HG03354 (cell line): ENCODE measurements at regions not wholly inside any gene's neighbourhood (a gene's known extent, or its start where the extent isn't known, plus 50 kb on each side); places are given as distances from the start of the nearest gene placed in this dataset.

Experiments
- ATAC-seq: cut with Tn5 transposase; IDR thresholded peaks from one replicate; pipeline ENCODE4 v1.9.1; 2021; ENCODE audit warnings: mild to moderate bottlenecking; ENCODE audit not compliant: unreplicated experiment, poor library complexity, severe bottlenecking

DNA sequence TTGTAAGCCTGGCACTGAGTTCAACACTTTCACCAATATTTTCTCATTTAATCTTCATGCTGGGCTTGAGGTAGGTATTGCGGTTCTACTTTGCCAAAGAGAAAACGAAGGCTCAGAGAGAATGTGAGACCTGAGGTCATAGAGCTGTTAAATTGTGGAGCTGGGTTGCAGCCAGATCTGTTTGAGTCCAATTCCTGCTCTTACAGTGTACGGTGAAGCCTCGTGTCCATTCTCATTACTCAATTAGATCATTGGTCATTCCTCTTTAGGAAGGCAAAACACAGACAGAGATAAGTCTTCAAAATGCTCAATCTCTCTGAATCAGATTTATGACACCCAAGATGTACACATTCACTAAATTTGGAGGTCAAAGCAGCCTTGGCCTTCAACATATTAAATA lies 559.0 kb upstream of the DAB1 start:
- ATAC-seq = no peak

DNA sequence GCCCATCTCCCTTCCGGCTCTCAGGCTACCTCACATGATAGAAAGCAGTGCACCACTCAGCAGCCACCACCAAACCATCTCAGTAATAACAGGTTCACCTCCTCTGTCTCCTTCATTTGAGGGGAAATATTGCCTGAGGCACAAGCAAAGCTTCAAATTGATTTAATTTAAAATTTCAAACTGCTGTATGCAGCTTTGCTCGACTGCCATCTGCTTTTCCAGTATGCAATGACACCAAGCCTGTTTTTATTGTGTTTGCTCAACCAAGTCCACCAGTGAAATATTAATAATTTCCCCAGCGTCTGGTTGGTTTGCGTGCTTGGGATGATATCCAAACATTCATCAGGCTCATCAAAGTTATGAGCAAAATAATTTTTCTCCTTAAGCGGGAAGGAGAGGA lies 552.4 kb upstream of the DAB1 start:
- ATAC-seq = no peak

DNA sequence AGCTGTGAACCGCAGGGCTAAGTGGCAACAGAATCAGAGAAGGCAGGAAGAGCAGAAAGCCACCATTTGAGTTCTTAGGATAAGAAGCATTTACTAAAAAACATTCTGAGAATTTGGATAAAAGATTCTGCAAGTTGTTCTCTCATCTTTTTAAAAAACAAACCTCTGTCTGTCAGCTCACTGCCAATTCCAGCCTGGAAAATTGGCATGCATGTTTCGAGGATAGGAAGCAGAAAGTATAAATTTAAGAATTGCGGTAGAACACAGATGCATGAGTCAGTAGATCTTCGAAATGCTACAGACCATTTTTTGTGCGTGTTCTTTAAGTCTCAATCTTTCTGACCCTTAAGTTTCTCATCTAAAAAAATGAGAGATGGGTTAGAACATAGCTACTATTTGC lies 544.5 kb upstream of the DAB1 start:
- no peak for ATAC-seq

DNA sequence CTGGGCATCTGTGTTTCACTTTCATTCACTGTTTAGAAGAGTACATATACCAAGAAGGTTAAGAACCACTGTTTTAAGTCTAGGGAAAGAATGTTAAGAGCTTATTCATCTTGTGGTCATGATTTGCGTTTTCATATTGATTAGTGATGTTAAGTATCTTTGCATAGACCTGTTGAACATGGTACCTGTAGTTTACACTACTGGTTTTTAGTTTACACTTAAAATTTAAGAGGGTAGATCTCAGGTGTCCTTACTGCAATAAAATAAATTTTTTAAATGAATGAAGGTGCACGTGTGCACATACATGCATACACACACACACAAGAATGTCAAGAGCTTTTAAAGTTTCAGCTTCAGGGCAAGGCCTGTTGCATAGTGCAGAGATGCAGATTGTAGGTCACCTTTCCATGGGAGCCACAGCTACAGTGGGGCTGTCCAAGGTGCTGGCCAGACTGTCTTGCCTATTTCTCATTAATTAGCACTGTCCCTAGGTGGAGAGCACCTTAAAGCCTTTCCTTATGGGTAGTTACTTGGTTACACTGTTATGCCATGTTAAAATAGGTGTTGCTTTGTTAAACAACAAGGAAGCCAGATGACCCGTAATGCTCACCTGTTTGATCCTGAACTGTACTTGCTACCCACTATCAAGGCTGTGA lies 543.0 kb upstream of the DAB1 start:
- ATAC-seq = no peak

DNA sequence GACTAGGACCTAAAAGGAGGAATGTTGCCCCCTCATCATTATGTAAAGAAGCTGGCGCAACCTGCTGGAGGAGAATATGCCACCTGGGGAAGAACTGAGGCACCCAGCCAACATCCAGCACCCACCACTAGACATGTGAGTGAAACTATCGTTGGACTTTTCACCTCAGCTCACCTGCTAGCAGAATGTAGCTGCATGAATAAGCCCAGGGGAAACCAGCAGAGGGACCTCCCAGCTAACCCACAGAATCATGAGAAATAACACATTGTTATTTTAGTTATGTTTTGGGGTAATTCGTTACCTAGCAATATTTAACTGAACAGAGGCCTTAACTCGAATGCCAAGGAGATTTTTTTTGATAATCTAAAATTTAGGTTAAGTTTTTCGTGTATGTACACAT lies 542.5 kb upstream of the DAB1 start:
- no peak for ATAC-seq

DNA sequence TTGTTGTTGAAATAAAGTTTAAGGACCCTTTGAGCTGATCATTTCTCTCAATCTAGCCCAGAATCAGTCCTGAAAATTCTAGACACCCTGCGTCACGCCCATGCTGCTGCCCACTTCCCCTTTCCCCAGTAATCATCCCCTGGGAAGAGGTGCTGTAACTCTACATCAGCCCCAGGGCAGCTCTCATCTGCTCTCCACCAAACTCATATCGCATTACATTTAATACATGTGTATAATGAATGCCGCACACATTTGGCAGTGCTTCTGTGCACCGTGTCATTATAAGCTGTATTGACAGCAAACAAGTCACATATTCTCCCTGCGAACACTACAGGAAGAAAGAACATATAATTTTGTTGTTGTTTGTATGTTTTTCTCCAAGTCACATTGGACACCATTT lies 539.7 kb upstream of the DAB1 start:
- no peak for ATAC-seq

DNA sequence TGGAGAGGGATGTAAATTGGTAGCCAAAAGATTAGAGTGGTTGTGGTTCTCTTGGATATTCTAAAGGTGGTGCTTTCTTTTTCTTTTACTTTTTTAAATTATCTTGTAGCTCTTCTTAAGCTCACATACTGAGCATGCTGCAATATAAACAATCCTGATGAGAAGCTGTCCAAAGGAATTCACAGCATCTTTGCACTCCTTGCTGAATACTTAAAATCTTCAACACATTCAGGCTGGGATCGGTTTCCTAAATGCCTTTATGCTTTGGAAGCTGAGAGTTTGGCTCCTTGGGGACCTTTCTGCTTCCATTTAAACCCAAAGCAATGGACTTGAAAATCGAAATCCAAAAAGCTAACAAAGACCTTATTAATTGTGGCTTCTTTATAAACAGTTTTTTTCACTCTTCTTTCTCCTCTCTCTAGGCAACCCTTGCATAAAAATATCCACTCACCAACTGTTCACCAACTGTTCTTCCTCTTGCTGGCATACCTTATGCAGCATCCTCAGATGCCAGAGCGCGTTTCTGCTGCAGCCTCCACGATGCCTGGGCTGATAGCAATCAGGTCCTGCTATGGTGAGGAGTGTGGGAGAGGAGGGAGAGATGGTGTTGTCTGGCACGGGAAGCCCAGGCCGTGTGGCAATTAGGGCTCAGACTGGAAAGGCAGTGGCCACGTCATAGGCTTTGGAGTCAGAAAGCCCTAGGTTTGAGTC lies 535.8 kb upstream of the DAB1 start:
- ATAC-seq = no peak

DNA sequence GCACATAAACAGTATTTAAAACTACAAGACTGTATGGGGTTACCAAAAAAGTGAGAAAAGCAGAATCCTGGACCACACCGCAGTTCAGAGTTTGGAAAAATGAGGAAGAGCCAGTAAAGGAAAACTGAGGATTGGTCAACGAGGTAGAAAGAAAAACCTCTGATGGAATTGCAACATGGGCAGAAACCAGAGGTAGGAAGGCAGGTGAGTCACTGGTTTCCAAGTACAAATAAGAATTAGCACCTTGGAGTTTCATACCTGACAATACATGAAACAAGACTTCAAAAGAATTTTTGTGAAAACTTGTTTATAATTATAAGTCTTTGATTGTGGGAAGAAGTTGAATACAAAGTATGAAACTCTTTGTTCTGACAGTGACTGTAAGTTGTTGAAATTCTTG lies 533.7 kb upstream of the DAB1 start:
- no peak for ATAC-seq

DNA sequence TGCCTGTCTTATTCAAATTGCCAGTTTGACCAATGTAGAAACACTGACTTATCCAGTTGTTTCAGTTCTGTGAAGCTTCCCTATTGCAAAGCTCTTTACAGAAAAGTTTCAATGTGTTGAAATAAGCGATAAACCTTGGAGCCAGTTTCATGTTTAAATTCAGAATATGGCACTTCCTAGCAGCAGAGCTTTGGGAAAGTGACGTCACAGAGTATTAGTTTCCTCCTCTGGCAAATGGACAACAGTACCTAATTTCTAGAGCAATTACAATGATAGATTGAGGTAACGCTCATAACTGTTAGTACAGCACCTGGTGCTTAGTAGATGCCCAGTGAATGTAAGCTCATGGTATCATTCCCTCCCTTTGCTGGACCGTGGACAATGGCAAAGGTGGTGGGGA lies 527.5 kb upstream of the DAB1 start:
- ATAC-seq = no peak

DNA sequence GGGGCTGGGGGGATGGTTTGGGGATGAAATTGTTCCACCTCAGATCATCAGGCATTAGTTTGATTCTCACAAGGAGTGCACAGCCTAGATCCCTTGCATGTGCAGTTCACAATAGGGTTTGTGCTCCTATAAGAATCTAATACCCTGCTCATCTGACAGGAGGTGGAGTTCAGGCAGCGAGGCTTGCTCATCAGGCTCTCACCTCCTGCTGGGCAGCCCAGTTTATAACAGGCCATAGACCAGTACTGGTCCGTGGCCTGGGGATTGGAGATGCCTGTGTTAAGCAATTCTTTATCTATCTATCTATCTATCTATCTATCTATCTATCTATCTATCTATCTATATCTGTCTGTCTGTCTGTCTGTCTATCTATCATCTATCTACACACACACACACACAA lies 525.3 kb upstream of the DAB1 start:
- ATAC-seq = no peak

DNA sequence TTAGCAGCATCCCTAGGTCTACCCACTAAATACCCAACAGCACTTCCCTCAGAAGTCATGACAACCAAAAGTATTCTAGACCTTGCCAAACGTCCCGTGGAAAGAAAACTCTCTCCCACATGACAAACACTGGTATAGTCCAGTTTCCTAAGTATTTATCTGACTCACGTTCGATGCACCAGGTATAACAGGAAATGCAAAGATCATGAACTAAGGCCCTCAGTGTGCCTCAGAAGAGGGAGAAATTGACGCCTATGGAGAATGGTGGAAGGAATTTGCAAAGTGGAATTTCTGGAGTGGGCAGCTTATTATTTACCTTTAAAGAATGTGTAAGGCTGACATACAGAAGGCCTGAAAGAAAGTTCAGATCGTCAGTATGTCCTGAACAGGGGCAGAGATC lies 523.6 kb upstream of the DAB1 start:
- ATAC-seq = no peak

DNA sequence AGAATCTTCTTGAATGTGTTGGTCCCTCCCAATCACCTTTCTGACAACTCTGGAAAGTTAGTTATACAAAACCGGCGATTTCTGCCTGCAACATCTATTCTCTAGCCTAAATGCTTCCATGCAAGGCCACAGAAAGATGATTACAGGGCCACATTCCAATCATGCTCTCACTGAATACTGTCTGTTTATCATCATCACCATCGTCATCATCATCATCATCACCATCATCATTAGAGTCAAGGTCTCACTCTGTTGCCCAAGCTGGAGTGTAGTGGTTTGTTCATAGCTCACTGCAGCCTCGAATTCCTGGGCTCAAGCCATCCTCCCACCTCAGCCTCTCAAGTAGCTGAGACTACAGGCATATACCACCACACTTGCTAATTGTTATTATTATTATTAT lies 521.2 kb upstream of the DAB1 start:
- ATAC-seq = no peak

DNA sequence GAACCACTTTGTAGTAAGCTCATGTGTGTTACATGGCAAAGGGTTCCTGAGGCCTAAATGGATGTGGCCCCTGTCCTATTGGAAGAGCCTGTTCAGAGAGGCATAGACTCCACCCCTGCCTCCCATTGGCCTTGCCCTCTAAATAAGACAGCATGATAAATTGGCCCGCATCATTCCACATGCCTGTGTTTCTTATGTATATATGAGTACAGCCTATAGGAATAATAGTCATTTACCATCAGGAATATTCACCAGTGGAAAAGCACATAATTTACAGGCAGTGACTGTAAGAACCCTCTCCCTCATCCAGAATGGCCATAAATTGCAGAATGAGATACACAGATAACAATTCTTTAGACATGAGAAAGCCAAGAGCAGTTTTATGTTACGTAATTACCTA lies 519.5 kb upstream of the DAB1 start:
- no peak for ATAC-seq

DNA sequence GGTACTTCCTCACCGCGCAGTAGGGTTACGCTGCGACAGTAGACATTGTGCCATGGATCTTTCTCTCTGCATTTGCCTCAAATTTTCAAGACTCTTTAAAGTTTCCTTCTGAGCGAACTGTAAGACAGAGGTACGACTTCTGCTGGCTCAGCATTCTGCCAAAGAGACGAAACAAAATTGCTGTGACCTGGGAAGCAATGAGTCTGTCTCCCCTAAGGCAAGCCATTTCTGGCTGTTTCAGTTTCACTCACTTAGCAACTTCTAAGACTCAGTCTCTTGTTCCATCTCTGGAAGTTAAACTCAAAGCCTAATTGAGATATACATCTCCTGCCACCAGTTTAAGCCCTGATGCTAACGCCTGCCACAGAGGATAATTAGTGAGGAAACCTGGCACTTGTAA lies 510.9 kb upstream of the DAB1 start:
- ATAC-seq = no peak

DNA sequence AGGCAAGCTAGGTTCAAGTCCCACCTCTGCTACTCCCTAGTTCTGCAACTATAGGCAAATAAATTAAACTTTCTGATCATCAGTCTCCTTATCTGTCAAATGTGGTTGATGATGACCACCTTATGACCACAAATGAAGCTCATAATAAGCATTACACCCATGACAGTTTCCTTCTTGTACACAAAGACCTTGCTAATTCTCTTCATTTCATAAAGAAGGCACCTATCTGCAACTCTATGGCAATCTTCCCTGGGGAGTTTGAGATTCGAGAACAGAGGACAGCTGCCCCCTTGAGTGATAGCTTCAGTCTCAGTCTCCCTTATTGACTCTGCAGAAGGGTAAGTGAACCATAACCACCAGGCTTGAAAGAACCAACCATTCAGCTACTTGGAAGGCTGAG lies 503.1 kb upstream of the DAB1 start:
- ATAC-seq = no peak

DNA sequence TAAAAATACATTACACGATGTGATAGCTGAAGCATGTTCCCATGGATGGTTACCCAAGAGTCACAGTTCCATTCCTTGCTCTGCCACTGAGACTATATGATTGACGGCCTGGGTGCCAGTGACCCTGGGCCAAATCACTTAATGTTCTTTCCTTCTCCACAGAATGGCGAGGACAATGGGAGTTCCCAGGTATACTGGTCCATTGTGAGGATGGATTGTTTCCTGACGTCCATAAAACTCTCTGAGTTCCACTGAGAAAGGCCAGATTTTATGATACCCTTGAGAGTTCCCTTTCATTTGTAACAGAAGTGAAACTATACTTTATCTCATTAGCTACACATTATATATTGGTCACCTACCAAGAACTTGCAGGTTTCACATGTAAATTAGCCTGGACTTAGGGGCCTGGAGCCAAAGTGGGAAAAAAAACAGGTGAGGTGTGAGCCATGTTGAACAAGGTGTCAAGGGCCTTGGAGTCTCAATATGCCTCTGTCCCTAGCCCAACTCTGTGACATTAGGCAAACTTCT lies 502.2 kb upstream of the DAB1 start:
- no peak for ATAC-seq

DNA sequence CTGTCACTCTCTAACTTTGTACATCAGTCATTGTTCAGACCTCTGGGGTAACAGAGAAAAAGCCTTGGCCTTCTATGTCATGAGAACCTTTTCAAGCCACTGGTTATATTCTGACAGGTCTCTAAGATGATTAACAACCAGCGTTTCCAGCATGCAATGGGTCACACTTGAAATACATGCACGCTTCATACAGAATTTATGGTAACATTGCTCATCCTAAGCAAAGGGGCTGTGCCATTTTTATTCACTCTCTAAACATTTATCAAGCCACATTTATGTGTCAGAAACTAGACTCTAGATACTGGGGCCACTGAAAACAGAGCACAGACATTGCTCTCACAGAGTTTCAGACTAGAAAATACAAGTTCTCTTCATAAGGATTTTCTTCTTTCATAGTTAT lies 501.4 kb upstream of the DAB1 start:
- no peak for ATAC-seq

DNA sequence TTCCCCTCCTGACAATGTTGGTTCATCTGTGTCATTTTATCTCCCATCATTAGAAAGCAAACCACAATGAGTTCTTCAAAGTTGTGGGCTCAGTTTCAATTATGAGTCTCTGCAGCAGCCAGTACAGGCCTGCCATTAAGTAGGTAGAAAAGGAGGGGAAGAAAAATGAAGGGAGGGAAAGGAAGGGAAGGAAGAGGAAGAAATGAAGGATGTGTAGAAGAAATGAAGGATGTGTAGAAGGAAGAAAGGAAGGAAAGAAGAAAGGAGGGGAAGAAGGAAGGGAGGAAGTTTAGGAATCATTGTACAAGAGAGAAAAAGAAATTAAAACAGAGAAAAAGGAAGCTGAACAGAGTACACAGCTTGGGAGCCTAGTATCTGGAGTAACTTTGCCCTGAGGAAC lies 498.3 kb upstream of the DAB1 start:
- ATAC-seq = no peak

DNA sequence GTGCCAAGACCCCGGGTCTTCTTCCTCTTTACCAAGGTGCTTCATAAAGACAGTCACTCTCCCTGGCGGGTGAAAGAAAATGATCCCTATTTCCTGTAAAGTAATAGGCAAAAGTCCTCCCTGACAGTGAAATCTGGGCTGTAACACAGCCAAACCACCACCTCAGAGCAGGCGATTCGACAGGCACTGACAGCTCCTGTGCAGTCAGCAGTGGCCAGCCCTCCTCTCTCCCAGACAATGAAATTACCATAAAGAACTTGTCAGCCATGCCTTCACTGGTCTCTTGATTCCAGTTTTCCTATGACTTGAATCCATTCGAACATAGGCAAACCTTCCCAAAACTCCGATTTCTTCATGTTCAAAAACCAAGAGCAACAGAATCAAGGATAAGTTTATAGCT lies 492.2 kb upstream of the DAB1 start:
- ATAC-seq = no peak

DNA sequence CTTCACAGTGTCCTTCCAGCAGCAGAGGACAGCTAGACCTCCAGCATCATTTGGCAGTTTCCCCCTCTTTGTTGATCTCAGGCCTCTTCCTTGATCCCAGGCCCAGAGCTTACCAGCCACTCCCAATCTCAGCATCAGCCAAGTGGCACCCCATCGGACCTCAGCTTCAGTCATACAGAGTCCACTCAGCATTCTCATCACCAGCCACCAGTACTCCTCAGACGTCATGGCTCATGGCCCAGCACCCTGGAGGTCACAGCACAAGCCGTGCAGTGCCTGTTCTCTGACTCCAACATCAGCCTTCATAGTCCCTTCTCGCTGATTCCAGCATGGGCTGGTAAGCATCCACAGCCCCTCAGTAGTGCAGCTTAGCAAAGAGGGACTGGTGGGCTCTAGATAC lies 487.6 kb upstream of the DAB1 start:
- no peak for ATAC-seq

DNA sequence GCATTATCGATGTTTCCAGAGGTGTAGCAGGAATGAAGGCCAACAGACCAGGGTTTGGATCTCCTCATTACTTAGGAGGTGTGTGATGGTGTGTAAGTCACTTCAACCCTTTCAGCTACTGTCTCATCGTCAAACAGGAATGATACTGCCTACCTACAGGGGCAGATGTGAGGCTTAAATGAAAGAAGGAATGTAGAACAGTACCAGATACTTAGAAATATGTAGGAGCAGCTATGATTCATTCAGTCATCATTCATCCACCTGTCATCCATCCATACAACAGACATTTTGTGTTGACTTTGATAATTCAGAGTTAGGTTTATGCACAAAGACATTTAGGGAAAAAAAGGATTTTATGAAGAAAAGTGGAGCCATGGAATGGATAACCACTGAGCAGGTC lies 486.9 kb upstream of the DAB1 start:
- no peak for ATAC-seq

DNA sequence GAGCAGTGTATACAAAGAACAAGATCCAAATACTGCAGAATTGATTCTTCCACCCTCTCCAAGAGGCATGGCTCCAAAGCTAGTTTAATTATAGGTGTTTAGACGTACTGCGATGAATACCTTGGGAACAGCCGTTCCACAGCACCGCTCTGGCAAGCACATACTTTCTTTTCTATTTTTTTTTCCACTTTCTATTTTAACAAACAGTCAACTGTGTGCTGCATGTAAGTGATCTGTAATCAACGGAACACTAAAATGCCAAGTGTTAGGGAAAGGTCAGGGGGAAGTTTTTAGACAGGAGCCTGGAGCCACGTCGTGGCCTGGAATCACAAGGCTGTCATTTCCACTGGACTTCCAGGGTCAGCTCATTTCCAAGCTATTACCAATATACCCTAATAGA lies 486.4 kb upstream of the DAB1 start:
- no peak for ATAC-seq
